DOHH2 (cell line): ENCODE measurements at regions not wholly inside any gene's neighbourhood (a gene's known extent, or its start where the extent isn't known, plus 50 kb on each side); places are given as distances from the start of the nearest gene placed in this dataset.
"Not testable (repeated sequence)": the region's sequence is repeated elsewhere in the genome, so short reads cannot be mapped to it uniquely, and the experiment has no call there.

Experiments
- H3F3A ChIP-seq: fragments of 200-600 bp; sonication (generic), shearing (Covaris generic); 2 replicates; pipeline ENCODE4 v1.6.0; 2016; ENCODE audit warnings: antibody characterized with exemption, mild to moderate bottlenecking; ENCODE audit not compliant: control insufficient read depth, insufficient read depth
- H3K27ac ChIP-seq: fragments of 200-600 bp; sonication (generic); 2 replicates; pipeline ENCODE4 v1.5.1; 2014; ENCODE audit warnings: low read depth, mild to moderate bottlenecking, low read length, moderate library complexity
- H3K27me3 ChIP-seq: fragments of 200-600 bp; sonication (generic); 2 replicates; pipeline ENCODE4 v1.6.1; 2014; ENCODE audit warnings: mild to moderate bottlenecking, low read length, mixed read lengths; ENCODE audit not compliant: control insufficient read depth
- H3K36me3 ChIP-seq: fragments of 200-600 bp; sonication (generic); 2 replicates; pipeline ENCODE4 v1.6.1; 2014; ENCODE audit warnings: mild to moderate bottlenecking, low read length, moderate library complexity, mixed read lengths; ENCODE audit not compliant: control insufficient read depth
- H3K4me1 ChIP-seq: fragments of 200-600 bp; sonication (generic); 2 replicates; pipeline ENCODE4 v1.6.1; 2014; ENCODE audit warnings: mild to moderate bottlenecking, low read length, mixed read lengths; ENCODE audit not compliant: control insufficient read depth
- H3K4me2 ChIP-seq: fragments of 200-600 bp; sonication (generic); 2 replicates; pipeline ENCODE4 v1.6.0; 2014; ENCODE audit warnings: mild to moderate bottlenecking, low read length, moderate library complexity
- H3K4me3 ChIP-seq: fragments of 200-600 bp; sonication (generic); 2 replicates; pipeline ENCODE4 v1.5.1; 2014; ENCODE audit warnings: mild to moderate bottlenecking, low read length, mixed read lengths
- H3K79me2 ChIP-seq: fragments of 200-600 bp; sonication (generic); 2 replicates; pipeline ENCODE4 v1.6.1; 2014; ENCODE audit warnings: mild to moderate bottlenecking, low read length, mixed read lengths; ENCODE audit not compliant: control insufficient read depth
- H3K9me2 ChIP-seq: fragments of 200-600 bp; sonication (generic); replicated peaks from 2 replicates; pipeline ENCODE4 v1.6.1; 2014; ENCODE audit warnings: mild to moderate bottlenecking, low read length, mixed read lengths; ENCODE audit not compliant: control insufficient read depth
- H3K9me3 ChIP-seq: fragments of 200-600 bp; sonication (generic); 2 replicates; pipeline ENCODE4 v1.6.1; 2014; ENCODE audit warnings: antibody characterized with exemption, low read length, mixed read lengths; ENCODE audit not compliant: control insufficient read depth, insufficient read depth
- H4K20me1 ChIP-seq: fragments of 200-600 bp; sonication (generic); 2 replicates; pipeline ENCODE4 v1.6.0; 2014; ENCODE audit warnings: low read depth, mild to moderate bottlenecking, antibody characterized with exemption, low read length, moderate library complexity; ENCODE audit not compliant: control insufficient read depth, insufficient read depth
- EZH2phosphoT487 ChIP-seq: fragments of 200-600 bp; sonication (generic); IDR thresholded peaks from 2 replicates; pipeline ENCODE4 v1.6.1; 2017; ENCODE audit warnings: borderline replicate concordance, mild to moderate bottlenecking, antibody characterized with exemption, low read length, moderate library complexity, mixed read lengths
- TF ChIP-seq, protein P1 (sequence below): fragments of 200-600 bp; sonication (generic); IDR thresholded peaks from one replicate; pipeline ENCODE4 v1.5.1; 2014; ENCODE audit warnings: antibody characterized with exemption, mild to moderate bottlenecking, low read depth, low read length; ENCODE audit not compliant: poor library complexity, severe bottlenecking

DNA sequence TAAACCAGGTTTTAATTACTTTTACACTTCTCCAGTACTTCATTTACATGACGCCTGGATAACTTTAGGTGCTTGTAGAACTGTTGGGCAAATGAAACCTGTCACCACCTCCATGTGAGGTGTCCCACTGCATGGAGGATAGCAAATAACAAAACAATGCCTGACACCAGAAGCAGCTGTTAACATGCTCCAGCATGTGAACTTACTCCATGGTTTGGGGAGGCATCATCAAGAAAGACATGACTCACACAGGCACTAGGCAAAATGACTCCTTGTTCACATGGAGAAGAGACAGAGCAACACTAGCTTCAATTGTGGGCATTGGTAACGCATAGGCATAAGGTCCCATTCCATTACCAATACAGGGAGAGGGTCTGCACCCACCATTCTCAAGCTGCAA, 198.1 kb upstream of the F9 start:
- no peaks in the 10 kb centered on the region for H3K27me3 ChIP-seq
- H3K4me2 ChIP-seq, result no peak overlapping the region

DNA sequence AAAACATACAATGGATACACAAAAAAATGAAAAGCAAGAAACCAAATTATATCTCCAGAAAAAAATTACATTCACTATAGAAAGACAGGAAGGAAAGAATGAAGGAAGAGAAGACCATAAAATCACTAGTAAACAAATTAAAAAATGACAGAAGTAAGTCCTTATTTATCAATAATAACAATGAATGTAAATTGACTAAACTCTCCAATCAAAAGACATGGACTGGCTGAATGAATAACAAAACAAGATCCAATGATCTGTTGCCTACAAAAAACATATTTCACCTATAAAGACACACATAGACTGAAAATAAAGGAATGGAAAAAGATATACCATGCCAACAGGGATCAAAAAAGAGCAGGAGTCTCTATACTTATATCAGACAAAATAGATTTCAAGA, 203.2 kb upstream of the F9 start:
- H3K4me3 ChIP-seq, result no peak overlapping the region
- H3K9me3 ChIP-seq, result no peaks in the 10 kb centered on the region
- no peaks in the 10 kb centered on the region for H3K27me3 ChIP-seq
- no peak overlapping the region for H3K4me2 ChIP-seq
- no peaks in the 10 kb centered on the region for H3F3A ChIP-seq
- H3K36me3 ChIP-seq, result no peaks in the 10 kb centered on the region
- no peaks in the 10 kb centered on the region for H3K79me2 ChIP-seq
- no peak for TF ChIP-seq EZH2phosphoT487
- H3K9me2 ChIP-seq, result no peaks in the 10 kb centered on the region
- H3K27ac ChIP-seq, result no peak overlapping the region
- H4K20me1 ChIP-seq, result no peaks in the 10 kb centered on the region
- no peaks in the 10 kb centered on the region for H3K4me1 ChIP-seq

More for the DNA sequence above, 198.1 kb upstream of the F9 start:
- TF ChIP-seq, protein P1, sequence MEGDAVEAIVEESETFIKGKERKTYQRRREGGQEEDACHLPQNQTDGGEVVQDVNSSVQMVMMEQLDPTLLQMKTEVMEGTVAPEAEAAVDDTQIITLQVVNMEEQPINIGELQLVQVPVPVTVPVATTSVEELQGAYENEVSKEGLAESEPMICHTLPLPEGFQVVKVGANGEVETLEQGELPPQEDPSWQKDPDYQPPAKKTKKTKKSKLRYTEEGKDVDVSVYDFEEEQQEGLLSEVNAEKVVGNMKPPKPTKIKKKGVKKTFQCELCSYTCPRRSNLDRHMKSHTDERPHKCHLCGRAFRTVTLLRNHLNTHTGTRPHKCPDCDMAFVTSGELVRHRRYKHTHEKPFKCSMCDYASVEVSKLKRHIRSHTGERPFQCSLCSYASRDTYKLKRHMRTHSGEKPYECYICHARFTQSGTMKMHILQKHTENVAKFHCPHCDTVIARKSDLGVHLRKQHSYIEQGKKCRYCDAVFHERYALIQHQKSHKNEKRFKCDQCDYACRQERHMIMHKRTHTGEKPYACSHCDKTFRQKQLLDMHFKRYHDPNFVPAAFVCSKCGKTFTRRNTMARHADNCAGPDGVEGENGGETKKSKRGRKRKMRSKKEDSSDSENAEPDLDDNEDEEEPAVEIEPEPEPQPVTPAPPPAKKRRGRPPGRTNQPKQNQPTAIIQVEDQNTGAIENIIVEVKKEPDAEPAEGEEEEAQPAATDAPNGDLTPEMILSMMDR, result no peak
- no peak for TF ChIP-seq EZH2phosphoT487
- no peaks in the 10 kb centered on the region for H3K36me3 ChIP-seq
- no peak overlapping the region for H3K4me3 ChIP-seq
- no peaks in the 10 kb centered on the region for H3K4me1 ChIP-seq
- no peaks in the 10 kb centered on the region for H3K9me2 ChIP-seq
- no peaks in the 10 kb centered on the region for H3K9me3 ChIP-seq
- H4K20me1 ChIP-seq, result no peaks in the 10 kb centered on the region
- no peak overlapping the region for H3K27ac ChIP-seq
- H3F3A ChIP-seq, result no peaks in the 10 kb centered on the region
- no peaks in the 10 kb centered on the region for H3K79me2 ChIP-seq

DNA sequence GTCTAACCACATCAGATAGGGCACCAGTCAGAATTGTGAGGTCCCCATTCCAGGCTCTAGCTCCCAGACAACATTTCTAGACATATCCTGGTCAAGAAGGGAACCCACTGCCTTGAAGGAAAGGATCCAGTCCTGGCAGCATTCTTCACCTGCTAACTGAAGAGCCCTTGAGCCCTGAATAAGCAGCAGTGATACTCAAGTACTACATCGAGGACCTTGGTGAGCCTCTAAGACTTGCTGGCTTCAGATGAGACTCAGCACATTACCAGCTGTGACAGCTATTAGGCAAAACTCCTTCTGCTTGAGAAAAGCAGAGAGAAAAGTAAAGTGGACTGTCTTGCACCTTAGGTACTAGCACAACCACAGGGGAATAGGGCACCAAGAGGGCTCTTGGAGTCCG, 205.8 kb upstream of the F9 start:
- Histone ChIP-seq H3K9me3 (no peaks in the 10 kb centered on the region), H3K4me2 (no peak overlapping the region), H3K36me3 (no peaks in the 10 kb centered on the region), H3K4me3 (no peak overlapping the region), H3K27me3 (no peaks in the 10 kb centered on the region), H3K9me2 (no peaks in the 10 kb centered on the region), H3K4me1 (no peaks in the 10 kb centered on the region), H3F3A (no peaks in the 10 kb centered on the region), H4K20me1 (no peaks in the 10 kb centered on the region), H3K27ac (no peak overlapping the region), H3K79me2 (no peaks in the 10 kb centered on the region)
- no peak for TF ChIP-seq EZH2phosphoT487
- TF ChIP-seq, protein P1, result no peak

DNA sequence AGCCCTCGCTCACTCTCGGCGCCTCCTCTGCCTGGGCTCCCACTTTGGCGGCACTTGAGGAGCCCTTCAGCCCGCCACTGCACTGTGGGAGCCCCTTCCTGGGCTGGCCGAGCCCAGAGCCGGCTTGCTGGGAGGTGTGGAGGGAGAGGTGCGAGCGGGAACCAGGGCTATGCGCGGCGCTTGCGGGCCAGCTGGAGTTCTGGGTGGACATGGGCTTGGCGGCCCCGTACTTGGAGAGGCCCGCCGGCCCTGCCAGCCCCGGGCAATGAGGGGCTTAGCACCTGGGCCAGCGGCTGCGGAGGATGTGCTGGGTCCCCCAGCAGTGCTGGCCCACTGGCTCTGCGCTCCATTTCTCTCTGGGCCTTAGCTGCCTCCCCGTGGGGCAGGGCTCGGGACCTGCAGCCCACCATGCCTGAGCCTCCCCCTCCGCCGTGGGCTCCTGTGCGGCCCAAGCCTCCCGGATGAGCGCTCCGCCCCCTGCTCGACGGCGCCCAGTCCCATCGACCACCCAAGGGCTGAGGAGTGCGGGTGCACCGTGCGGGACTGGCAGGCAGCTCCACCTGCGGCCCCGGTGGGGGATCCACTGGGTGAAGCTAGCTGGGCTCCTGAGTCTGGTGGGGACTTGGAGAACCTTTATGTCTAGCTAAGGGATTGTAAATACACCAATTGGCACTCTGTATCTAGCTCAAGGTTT, 209.7 kb upstream of the F9 start:
- not testable (repeated sequence) for H3K9me2 ChIP-seq, H3K4me2 ChIP-seq, H3K36me3 ChIP-seq, H3K79me2 ChIP-seq, H3K27ac ChIP-seq, H3K9me3 ChIP-seq, H4K20me1 ChIP-seq, H3K4me1 ChIP-seq, H3K27me3 ChIP-seq, H3F3A ChIP-seq, H3K4me3 ChIP-seq

DNA sequence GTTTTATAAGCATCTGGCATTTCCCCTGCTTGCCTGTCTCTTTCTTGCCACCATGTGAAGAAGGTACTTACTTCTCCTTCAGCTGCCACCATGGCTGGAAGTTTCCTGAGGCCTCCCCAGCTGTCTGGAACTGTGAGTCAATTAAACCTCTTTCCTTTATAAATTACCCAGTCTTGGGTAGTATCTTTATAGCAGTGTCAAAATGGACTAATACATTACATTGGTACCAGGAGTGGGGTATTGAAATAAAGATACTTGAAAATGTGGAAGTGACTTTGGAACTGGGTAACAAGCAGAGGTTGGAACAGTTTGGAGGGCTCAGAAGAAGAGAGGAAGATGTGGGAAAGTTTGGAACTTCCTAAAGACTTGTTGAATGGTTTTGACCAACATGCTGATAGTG, 223.9 kb upstream of the F9 start:
- not testable (repeated sequence) for H3F3A ChIP-seq, H3K9me3 ChIP-seq, H3K4me2 ChIP-seq, H3K36me3 ChIP-seq, H4K20me1 ChIP-seq, H3K9me2 ChIP-seq, H3K4me1 ChIP-seq, H3K27ac ChIP-seq, H3K4me3 ChIP-seq, H3K27me3 ChIP-seq, H3K79me2 ChIP-seq
